Jurkat, Clone E6-1 (cell line): ENCODE measurements at regions not wholly inside any gene's neighbourhood (a gene's known extent, or its start where the extent isn't known, plus 50 kb on each side); places are given as distances from the start of the nearest gene placed in this dataset.
"Not testable (repeated sequence)": the region's sequence is repeated elsewhere in the genome, so short reads cannot be mapped to it uniquely, and the experiment has no call there.

Experiments used
- DNase-seq: peaks from one replicate; pipeline ENCODE4 v3.0.0-alpha.2; 2011; ENCODE audit warnings: low read depth, low spot score
- H3K4me3 ChIP-seq: 2 replicates; pipeline ENCODE4 v1.5.1; 2011; ENCODE audit warnings: mild to moderate bottlenecking, low read length, control low read depth, moderate library complexity

DNA sequence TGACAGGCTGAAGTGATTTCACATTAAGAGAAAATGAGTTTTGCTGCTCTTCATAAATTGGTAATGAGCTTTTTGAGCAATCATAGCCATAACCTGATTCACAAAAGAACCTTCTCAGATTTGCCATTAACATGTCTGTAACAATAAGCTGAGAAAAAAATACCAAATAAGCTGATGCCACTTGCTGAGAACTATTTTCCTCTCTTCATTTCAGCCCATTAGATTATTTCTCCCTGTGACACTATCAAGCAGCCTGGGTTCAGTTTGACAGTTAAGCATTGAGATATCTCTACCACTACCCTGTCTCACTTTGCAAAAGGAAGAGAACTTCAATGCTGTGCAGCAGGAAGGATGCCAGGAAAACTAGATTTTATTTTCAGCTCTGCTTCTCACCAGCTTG lies 673.9 kb downstream of the TRIB2 start:
- DNase-seq: no peak
- H3K4me3 ChIP-seq: no peak overlapping the region

DNA sequence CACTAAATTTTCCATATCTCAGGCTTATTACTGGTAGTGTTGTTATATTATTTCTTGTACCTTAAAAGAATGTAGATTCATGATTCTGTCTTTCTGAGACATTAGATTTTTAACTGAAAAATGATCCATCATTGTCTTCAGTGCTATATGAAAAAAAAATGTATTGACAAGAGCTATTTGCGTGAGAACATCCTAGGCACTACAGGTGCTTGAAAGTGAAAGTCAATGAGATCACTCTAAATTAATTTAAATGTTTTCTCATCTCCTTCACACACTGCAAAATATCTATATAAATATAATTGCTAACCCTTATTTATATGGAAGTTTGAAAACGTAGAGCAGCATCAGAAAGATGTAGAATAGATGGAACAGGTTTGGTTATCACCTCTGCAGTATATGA lies 684.6 kb downstream of the TRIB2 start:
- DNase-seq: no peak
- H3K4me3 ChIP-seq: no peak overlapping the region

DNA sequence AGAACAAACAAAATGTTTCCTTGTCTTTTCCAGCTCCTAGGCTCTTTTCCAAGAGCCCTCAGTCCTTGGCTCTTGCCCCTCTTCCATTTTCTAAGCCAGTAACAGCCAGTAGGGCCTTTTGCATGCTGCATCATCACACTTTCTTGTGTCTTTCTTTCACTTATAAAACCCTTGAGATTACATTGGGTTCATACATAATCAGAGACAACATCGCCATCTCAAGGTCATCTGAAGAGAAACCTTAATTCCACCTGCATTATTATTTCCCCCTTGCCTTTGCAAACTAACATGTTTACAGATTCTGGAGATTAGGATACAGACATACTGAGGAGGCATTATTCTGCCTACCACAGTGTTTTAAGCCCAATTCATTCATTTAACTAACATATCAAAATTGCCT lies 697.3 kb downstream of the TRIB2 start:
- DNase-seq: peak; percentile 1
- H3K4me3 ChIP-seq: no peak overlapping the region

DNA sequence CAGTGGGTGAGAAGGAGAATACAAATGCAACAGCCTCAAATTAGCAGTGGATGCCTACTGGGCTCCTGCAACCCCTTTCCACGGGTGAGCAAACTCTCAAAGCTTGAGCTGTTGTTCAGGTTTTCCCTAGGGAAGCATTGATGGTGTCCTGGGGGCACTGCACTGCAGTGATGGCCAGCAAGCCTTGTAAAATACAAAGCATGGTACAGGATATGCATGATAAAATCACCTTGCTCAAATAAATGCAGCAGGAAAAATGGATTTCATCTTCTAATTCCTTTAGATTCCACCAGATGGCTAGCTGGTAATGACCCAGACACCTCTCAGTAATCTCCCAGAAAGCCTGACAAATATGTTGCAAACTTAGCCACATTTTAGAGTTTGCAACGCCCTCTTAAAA lies 698.2 kb downstream of the TRIB2 start:
- no peak for DNase-seq
- no peak overlapping the region for H3K4me3 ChIP-seq

DNA sequence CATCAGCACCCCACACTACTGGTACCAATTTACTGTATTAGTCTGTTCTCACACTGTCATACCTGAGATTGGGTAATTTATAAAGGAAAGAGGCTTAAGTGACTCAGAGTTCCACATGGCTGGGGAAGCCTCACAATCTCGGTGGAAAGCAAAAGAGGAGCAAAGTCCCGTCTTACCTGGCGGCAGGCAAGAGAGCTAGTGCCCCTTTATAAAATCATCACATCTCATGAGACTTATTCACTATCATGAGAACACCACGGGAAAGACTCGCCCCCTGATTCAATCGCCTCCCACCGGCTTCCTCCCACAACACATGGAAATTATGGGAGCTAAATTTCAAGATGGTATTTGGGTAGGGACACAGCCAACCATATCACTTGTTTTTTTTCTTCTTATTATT lies 717.2 kb downstream of the TRIB2 start:
- no peak for DNase-seq

DNA sequence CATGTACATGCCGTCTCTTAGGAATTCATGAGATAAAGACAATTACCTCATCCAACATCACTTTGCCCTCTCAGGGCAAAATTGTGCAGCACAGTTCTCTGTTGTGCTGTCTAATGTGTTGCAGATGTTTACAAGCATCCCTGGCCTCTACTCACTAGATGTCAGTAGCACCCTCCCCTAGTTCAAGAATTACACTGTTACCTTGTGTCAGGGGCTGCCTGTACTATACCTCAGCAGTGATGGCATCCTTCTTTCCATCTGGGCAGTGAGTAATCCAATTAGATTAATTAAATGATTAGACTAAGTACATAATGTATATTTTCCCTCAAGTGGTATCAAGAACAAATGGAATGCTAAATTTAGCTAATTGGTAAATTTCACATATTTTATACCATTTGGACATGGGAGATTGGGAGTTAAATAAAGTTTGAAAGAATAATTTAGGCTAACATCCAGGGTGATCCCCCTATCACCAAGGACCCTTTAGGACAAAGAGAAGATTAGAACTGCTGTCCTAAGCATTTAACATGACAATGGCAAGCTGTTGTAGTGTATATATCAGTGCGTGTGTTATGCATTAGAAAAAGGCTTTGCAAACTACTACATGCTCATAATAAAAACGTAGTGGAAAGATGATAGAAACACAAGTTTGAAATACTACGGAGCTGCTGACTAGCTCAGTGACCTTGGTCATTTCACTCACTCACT lies 727.0 kb downstream of the TRIB2 start:
- not testable (repeated sequence) for H3K4me3 ChIP-seq, DNase-seq

More for the DNA sequence above, 717.2 kb downstream of the TRIB2 start:
- H3K4me3 ChIP-seq: no peak overlapping the region

DNA sequence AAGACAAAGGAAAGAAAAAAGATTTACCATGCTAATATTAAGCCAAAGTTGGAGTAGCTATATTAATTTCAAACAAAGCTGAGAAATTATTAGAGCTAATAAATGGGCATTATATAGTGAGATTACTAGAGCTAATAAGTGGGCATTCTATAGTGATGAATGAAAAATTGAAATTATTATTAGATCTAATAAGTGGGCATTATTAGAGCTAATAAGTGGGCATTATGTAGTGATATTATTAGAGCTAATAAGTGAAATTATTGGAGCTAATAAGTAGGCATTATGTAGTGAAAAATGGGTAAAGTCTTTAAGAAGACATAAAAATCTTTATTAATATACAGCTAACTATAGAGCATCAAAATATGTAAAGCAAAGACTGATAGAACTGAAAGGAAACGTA lies 745.7 kb downstream of the TRIB2 start:
- DNase-seq: no peak
- H3K4me3 ChIP-seq: no peak overlapping the region

DNA sequence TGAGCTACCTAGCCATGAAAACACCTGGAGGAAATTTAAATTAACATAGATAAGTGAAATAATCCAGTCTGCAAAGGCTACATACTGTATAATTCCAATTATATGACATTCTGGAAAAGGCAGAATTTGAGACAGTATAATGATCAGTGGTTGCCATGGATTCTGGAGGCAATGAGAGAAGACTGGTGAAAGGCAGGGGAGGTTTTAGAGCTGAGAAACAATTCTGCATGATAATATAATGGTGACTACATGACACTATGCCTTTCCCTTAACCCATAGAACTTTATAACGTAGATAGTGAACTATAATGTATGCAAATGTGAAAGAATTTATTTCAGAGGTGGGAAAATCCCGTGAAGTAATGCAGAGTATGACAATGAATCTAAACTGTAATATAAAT lies 749.3 kb downstream of the TRIB2 start:
- DNase-seq: no peak
- H3K4me3 ChIP-seq: no peak overlapping the region

DNA sequence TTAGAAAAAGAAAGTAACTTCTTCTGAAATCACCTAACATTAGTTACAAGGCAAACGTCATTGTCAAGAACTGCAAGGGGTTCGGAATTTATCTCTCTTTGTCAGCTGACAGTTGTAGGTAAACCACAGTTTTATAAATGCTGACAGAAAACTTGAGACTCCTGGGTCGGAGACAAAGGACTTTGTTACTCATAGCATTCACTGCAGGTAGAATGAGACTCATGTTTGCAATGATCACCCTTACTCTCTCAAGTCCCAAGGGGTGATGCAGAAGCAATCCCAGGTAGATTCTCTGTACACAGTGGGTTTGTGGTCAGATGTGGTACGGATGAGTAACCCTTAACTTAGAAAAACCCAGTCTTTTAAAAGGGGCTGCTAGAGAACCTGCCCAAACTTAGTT lies 757.8 kb downstream of the TRIB2 start:
- H3K4me3 ChIP-seq: no peak overlapping the region
- no peak for DNase-seq

DNA sequence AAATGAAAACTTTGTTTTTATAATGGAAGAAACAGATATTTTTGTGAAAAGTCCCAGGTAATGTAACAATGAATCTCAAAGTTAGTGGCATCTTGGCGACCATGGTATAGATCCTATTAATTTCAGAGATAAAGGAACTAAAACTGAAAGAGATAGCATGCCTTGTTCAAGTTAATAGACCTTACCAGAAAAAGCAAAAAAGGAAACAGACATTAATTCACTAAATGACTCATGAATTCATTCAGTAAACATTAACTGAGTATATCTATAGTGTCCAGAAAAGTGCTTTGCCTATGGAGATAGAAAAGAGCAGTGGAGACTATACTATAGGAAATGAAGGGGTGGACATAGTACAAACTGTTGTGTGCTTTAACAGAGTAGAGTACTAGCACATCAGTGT lies 763.3 kb downstream of the TRIB2 start:
- no peak for DNase-seq
- no peak overlapping the region for H3K4me3 ChIP-seq

DNA sequence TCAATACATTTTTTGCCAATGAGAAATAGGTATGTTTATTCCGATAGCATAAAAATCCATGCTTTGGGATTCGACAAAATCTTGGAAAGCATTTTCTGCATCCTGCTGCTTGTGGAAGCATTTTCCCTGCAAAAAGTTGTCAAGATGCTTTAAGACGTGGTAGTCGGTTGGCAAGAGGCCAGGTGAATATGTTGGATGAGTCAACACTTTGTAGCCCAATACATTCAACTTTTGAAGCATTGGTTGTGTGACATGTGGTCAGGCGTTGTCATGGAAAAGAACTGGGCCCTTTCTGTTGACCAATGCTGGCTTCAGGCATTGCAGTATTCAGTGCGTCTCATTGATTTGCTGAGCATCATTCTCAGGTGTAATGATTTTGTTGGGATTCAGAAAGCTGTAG lies 764.5 kb downstream of the TRIB2 start:
- no peak for DNase-seq
- H3K4me3 ChIP-seq: no peak overlapping the region

DNA sequence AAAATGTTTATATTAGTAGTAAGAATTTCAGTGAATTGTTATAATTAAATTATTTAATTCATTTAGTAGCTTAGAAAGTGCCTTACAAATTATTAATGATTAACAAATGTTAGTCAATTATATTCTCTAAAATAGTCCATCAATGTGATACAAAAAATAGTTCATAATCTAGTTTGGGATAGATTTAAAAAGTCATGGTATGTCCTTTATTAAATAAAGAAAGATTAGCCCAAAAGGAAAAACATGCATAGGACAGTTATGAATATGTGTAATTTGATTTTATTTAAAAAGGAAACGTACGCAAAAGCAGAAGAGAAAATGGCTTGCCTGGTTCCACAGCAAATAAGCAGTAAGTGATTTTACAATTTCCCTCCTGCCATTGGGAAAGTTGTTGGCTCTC lies 768.5 kb downstream of the TRIB2 start:
- H3K4me3 ChIP-seq: no peak overlapping the region
- DNase-seq: no peak

DNA sequence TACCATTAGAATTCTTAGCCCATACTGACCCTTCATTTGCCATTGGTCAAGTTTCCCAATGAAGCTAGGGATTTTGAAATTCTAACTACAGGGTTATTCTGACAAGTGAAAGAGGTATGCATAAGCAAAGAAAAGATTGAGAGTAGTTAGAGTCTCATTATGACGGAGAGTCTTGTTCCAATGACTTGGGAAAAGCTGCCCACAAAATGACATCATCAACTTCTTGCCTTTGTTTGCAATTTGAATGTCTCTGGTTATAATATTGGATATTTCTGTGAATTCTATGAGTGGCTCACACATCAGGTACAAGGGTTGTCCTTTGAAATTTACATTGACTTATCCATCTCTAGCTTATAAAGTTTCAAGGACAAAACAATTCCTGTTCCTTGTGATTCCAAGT lies 772.2 kb downstream of the TRIB2 start:
- DNase-seq: no peak
- H3K4me3 ChIP-seq: no peak overlapping the region

DNA sequence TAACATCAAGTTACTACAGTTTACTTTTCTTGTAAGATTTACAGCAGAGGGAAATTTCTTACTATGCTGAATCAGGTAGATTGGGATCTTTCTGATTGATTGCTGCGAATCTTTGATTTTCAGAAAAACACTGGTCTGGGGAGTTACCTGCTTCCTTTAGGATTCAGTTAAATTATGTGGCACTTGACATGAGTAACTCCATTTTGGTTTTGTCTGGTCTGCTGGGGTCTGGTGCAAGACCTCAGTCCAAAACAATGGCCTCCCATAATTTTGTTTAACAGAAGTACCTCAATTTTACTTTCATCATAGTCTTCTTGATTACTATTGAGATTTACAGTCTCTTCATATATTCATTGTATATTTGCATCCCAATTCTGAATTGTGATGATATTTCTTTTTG lies 775.5 kb downstream of the TRIB2 start:
- H3K4me3 ChIP-seq: no peak overlapping the region
- DNase-seq: no peak

DNA sequence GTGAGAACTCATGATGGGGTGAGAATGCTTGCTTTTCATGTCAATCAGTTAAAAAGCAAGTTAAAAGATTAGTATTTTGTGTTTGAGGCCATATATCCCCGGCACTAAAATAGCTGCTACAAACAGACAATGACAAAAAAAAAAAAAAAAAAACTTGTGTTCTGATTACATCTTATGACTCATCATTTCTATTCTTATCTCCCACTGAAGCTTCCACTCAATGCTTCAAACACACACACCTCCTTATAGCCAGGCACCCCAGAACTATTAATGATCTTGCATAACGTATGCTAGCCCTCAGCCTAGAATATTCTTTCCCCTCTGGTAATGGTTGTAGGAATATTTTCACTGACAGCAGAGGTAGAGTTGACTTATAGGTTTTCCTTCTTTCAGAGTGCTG lies 778.3 kb downstream of the TRIB2 start:
- no peak for DNase-seq

DNA sequence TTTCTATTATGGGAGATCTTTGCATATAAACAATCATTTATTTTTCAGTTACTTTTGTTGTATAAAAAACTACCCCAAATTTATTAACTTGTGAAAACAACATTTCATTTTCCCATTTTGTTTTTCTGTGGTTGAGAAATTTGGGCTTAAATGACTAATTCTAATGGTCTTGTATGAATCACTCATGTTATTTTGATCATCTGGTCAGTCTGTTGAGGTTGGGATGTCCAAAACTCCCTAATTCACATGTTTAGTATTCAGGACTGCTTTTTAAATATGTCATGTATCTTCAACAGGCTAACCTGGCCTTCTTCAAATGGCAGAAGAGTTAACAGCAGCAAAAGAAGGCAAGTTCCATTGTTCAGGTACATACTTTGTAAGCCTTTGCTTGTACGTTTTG lies 788.1 kb downstream of the TRIB2 start:
- no peak overlapping the region for H3K4me3 ChIP-seq
- no peak for DNase-seq

More for the DNA sequence above, 778.3 kb downstream of the TRIB2 start:
- H3K4me3 ChIP-seq: no peak overlapping the region

DNA sequence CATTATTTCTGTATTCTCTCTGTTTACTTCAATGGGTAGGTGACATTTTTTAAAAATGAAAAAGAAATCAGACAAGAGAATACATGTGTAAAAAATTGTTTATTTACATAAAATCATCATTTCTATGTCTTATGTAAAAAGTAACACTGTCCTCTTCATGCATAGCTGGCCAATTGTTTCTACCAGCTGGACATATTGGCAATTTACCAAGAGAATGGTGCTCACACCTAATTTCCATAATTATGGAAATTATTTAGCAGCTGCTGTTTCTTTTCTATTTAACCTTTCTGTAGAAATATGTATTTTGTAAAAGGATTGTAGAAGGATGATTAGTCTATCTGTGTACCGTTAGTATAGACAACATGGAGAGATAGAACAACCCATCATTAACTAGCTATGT lies 791.9 kb downstream of the TRIB2 start:
- H3K4me3 ChIP-seq: no peak overlapping the region
- no peak for DNase-seq

DNA sequence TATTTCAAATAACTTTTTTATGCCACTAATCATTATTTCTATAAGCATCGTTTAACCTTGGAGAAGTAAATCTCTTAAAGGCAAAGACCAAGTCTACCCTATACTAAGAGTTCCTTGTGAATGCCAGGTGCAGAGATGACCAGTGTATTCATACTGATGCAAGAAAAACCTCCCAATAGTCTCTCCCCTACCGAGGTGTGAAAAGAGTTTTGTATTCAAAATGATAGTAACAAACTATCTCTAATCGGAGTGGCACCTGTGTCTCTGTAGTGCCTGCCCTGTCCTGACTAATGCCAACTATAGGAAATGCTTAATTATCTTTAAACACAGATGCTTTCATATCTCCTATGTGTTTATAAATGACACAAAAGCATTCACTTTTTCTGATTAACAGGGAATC lies 798.5 kb downstream of the TRIB2 start:
- no peak overlapping the region for H3K4me3 ChIP-seq
- DNase-seq: no peak

DNA sequence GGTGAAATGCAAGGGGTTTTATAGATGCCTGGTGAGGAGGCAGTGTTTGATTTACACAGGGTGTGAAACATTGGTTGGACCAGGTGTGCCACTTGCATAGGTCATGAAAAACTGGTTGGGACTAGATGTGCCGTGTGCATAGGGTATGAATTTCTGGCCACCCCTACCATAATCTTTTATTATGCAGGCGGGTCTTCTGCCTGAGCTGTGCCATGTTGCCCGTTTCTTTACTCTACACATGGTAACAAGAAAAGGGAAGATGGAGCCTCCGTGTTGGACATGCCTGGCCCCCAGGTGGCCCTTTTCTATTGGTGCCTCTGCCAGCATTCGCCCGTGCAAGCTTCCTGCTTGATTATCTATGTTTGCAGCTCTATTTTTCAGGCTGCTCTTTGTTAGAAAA lies 805.4 kb downstream of the TRIB2 start:
- no peak for DNase-seq
- H3K4me3 ChIP-seq: no peak overlapping the region

DNA sequence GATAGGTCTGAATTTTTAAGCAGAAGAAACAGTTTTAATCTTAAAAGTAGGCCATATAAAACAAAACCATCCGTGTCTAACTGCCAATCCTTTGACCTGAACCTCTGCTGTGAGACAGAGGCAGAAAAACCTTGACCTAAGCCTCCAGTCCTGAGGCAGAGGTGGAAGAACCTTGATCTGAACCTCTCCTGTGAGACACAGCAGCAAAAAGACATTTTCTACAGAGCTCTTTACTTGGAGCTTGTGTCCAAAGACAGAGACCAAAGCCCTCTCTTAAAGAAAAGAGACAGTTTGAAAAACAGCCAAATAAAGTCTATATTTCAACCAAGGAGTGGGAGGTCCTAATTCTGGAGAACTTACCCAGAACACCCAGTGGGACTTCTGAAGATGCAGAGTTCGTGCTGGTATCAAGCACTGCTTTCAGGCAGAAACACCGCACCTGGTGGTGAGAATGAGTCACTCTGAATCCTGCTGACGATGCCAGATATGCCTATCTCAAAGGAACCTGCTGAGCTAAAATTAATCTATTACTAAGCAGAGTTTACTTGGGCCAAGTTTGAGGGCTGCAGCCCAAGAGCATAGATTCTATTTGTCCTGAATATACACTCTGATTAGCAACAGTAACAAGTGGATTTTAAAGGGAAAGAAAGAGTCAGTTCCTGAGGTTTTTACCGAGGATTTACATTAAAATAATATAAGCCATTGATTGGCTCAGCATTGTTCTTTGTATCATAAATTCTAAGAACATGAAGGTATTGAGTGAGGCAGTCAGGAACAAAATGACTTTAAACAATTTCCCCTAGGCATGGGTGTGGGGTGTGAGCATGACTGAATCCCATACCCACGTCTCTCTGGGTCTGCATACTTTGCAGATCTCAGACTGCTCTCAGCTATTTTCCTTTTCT lies 806.4 kb downstream of the TRIB2 start:
- H3K4me3 ChIP-seq: no peak overlapping the region

DNA sequence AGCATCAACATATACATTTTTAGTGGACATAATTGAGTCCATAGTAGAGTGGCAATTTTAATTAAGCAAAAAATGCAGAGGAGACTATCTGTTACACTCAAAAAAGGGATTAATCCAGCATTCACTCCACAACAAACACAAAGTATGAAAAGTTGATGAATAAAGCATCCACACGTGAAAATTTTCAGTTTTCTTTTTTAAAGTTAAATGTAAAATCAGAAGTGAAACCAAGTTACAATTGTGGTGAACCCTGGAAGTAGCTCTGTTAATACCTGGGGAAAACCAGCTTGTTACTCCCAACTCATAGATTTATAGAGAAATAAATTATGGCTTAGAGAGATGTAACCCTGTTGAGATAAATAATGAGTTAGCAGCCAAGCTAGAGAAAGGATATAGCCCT lies 807.8 kb downstream of the TRIB2 start:
- no peak overlapping the region for H3K4me3 ChIP-seq

More for the DNA sequence above, 806.4 kb downstream of the TRIB2 start:
- DNase-seq: no peak

More for the DNA sequence above, 807.8 kb downstream of the TRIB2 start:
- DNase-seq: no peak
